ENCODE measurements at regions not wholly inside any gene's neighbourhood (a gene's known extent, or its start where the extent isn't known, plus 50 kb on each side); places are given as distances from the start of the nearest gene placed in this dataset.

GRCh38 chr15:97733373-97733772, 227.1 kb upstream of the ARRDC4 start:
- DNase-seq = no peak

- no peak for DNase-seq
These were observed 223.8 kb upstream of the ARRDC4 start for GRCh38 chr15:97736748-97737147.

GRCh38 chr15:97745481-97746071, 214.9 kb upstream of the ARRDC4 start:
- peak; percentile 10 for DNase-seq

GRCh38 chr15:97747342-97747741, 213.2 kb upstream of the ARRDC4 start:
- DNase-seq = no peak

- DNase-seq = no peak
These were observed 211.9 kb upstream of the ARRDC4 start for GRCh38 chr15:97748576-97748975.

GRCh38 chr15:97750060-97750459, 210.4 kb upstream of the ARRDC4 start:
- DNase-seq = no peak

GRCh38 chr15:97755726-97756125, 204.8 kb upstream of the ARRDC4 start:
- no peak for DNase-seq

GRCh38 chr15:97759363-97759762, 201.1 kb upstream of the ARRDC4 start:
- no peak for DNase-seq

GRCh38 chr15:97761110-97761509, 199.4 kb upstream of the ARRDC4 start:
- DNase-seq = no peak

GRCh38 chr15:97783240-97783639, 177.3 kb upstream of the ARRDC4 start:
- no peak for DNase-seq

- DNase-seq = no peak
These were observed 173.8 kb upstream of the ARRDC4 start for GRCh38 chr15:97786741-97787140.

GRCh38 chr15:97790180-97790579, 170.3 kb upstream of the ARRDC4 start:
- DNase-seq = no peak

- no peak for DNase-seq
These were observed 168.4 kb upstream of the ARRDC4 start for GRCh38 chr15:97791824-97792792.

- no peak for DNase-seq
These were observed 155.6 kb upstream of the ARRDC4 start for GRCh38 chr15:97804950-97805349.

GRCh38 chr15:97806766-97807165, 153.7 kb upstream of the ARRDC4 start:
- no peak for DNase-seq

GRCh38 chr15:97815835-97816234, 144.7 kb upstream of the ARRDC4 start:
- DNase-seq = no peak

- DNase-seq = no peak
These were observed 143.1 kb upstream of the ARRDC4 start for GRCh38 chr15:97817276-97817890.

GRCh38 chr15:97836003-97836402, 124.5 kb upstream of the ARRDC4 start:
- DNase-seq = no peak

GRCh38 chr15:97837896-97838295, 122.6 kb upstream of the ARRDC4 start:
- DNase-seq = no peak

GRCh38 chr15:97838606-97839210, 121.8 kb upstream of the ARRDC4 start:
- no peak for DNase-seq

GRCh38 chr15:97840501-97840900, 120.0 kb upstream of the ARRDC4 start:
- no peak for DNase-seq

- DNase-seq = no peak
These were observed 118.9 kb upstream of the ARRDC4 start for GRCh38 chr15:97841558-97841957.

GRCh38 chr15:97849183-97849582, 111.3 kb upstream of the ARRDC4 start:
- DNase-seq = no peak
